ENCODE measurements at regions not wholly inside any gene's neighbourhood (a gene's known extent, or its start where the extent isn't known, plus 50 kb on each side); places are given as distances from the start of the nearest gene placed in this dataset.

- TF ChIP-seq POLR2A (IDR thresholded peaks at IDR 0.05) (no peak), POLR2AphosphoS5 (IDR thresholded peaks at IDR 0.05) (no peak)
Measured at GRCh38 chr4:11599064-11599463, 170.4 kb upstream of the HS3ST1 start.
